IMR-90 (cell line): ENCODE measurements at regions not wholly inside any gene's neighbourhood (a gene's known extent, or its start where the extent isn't known, plus 50 kb on each side); places are given as distances from the start of the nearest gene placed in this dataset.

Source experiments
- ATAC-seq: fragments of 200-7000 bp; cut with Tn5 transposase; 2 replicates; pipeline ENCODE4 v1.9.1; 2020; ENCODE audit warnings: low read depth, mild to moderate bottlenecking, moderate library complexity
- BruUV-seq: library from RNA; stranded (reverse); fragments of 400-500 nt; replicated peaks from 2 replicates; lab custom pipeline; 2021; lab: Mats Ljungman, UMichigan
- CTCF ChIA-PET: fragments of 300-600 bp; formaldehyde crosslinking; extraction: SDS; loops from one replicate; lab custom pipeline; 2021; ENCODE audit warnings: antibody characterized with exemption; lab: Yijun Ruan, JAX
- POLR2A ChIA-PET: fragments of 300-600 bp; sonication (Branson Sonifier 250); formaldehyde crosslinking; loops from one replicate; lab custom pipeline; 2022; ENCODE audit warnings: antibody characterized with exemption; ENCODE audit not compliant: unreplicated experiment; lab: Charles Lee
- DNase-seq: peaks from one replicate; pipeline ENCODE4 v3.0.0; 2013
- H2AFZ ChIP-seq: replicated peaks from 2 replicates; pipeline ENCODE3; 2013; ENCODE audit warnings: low read length, mild to moderate bottlenecking; ENCODE audit not compliant: poor library complexity
- H2AK5ac ChIP-seq: 2 replicates; pipeline ENCODE4 v1.6.1; 2013; ENCODE audit warnings: low read depth, low read length, inconsistent platforms
- H2AK9ac ChIP-seq: replicated peaks from 2 replicates; pipeline ENCODE3; 2013; ENCODE audit warnings: mild to moderate bottlenecking, low read depth, low read length, moderate library complexity; ENCODE audit not compliant: poor library complexity
- H2BK120ac ChIP-seq: 2 replicates; pipeline ENCODE4 v1.6.1; 2013; ENCODE audit warnings: low read depth, low read length, inconsistent platforms
- H2BK15ac ChIP-seq: 3 replicates; pipeline ENCODE4 v1.6.1; 2013; ENCODE audit warnings: low read depth, low read length, inconsistent platforms
- H2BK20ac ChIP-seq: 2 replicates; pipeline ENCODE4 v1.6.1; 2013; ENCODE audit warnings: low read depth, mild to moderate bottlenecking, inconsistent platforms, low read length, moderate library complexity
- H2BK5ac ChIP-seq: 2 replicates; pipeline ENCODE4 v1.6.1; 2013; ENCODE audit warnings: mild to moderate bottlenecking, low read depth, low read length, inconsistent platforms; ENCODE audit not compliant: poor library complexity, severe bottlenecking
- H3K14ac ChIP-seq: replicated peaks from 2 replicates; pipeline ENCODE4 v1.6.1; 2013; ENCODE audit warnings: low read depth, low read length, inconsistent platforms
- H3K18ac ChIP-seq: 2 replicates; pipeline ENCODE4 v1.6.1; 2013; ENCODE audit warnings: low read depth, low read length, control low read depth
- H3K23ac ChIP-seq: 2 replicates; pipeline ENCODE4 v1.6.1; 2013; ENCODE audit warnings: low read depth, low read length, inconsistent platforms
- H3K27ac ChIP-seq: 2 replicates; pipeline ENCODE4 v1.5.1; 2013; ENCODE audit warnings: mild to moderate bottlenecking, control low read depth, low read length; ENCODE audit not compliant: insufficient read depth
- H3K27me3 ChIP-seq: 2 replicates; pipeline ENCODE4 v1.6.1; 2013; ENCODE audit warnings: low read length; ENCODE audit not compliant: control insufficient read depth, insufficient read depth
- H3K36me3 ChIP-seq: 2 replicates; pipeline ENCODE4 v1.6.1; 2013; ENCODE audit warnings: low read length, mixed read lengths; ENCODE audit not compliant: control insufficient read depth, insufficient read depth
- H3K4ac ChIP-seq: 2 replicates; pipeline ENCODE4 v1.6.1; 2013; ENCODE audit warnings: low read depth, low read length, inconsistent platforms
- H3K4me1 ChIP-seq: 2 replicates; pipeline ENCODE4 v1.6.1; 2013; ENCODE audit warnings: low read length, mixed read lengths; ENCODE audit not compliant: control insufficient read depth, insufficient read depth
- H3K4me2 ChIP-seq: 2 replicates; pipeline ENCODE4 v1.6.1; 2013; ENCODE audit warnings: low read depth, mild to moderate bottlenecking, control low read depth, low read length, moderate library complexity
- H3K4me3 ChIP-seq: 2 replicates; pipeline ENCODE4 v1.5.1; 2013; ENCODE audit warnings: low read depth, mild to moderate bottlenecking, control low read depth, low read length, moderate library complexity; ENCODE audit not compliant: insufficient read depth
- H3K56ac ChIP-seq: 2 replicates; pipeline ENCODE4 v1.6.1; 2013; ENCODE audit warnings: low read length, inconsistent platforms; ENCODE audit not compliant: insufficient read depth; ENCODE audit errors: extremely low read depth
- H3K79me1 ChIP-seq, 2 experiments: 2 replicates each; pipeline ENCODE4 v1.6.1; 2013; ENCODE audit warnings: low read length in 2 of 2, inconsistent platforms in 1 of 2, low read depth in 1 of 2
- H3K9ac ChIP-seq: 2 replicates; pipeline ENCODE4 v1.6.1; 2013; ENCODE audit warnings: low read depth, low read length, control low read depth
- H3K9me1 ChIP-seq: 2 replicates; pipeline ENCODE4 v1.6.1; 2013; ENCODE audit warnings: low read length, inconsistent platforms; ENCODE audit not compliant: insufficient read depth
- H3K9me3 ChIP-seq: 2 replicates; pipeline ENCODE4 v1.6.1; 2013; ENCODE audit warnings: low read length; ENCODE audit not compliant: control insufficient read depth, insufficient read depth
- H4K20me1 ChIP-seq: 2 replicates; pipeline ENCODE4 v1.6.1; 2013; ENCODE audit warnings: low read length, inconsistent platforms; ENCODE audit not compliant: insufficient read depth
- H4K5ac ChIP-seq: 2 replicates; pipeline ENCODE4 v1.6.1; 2013; ENCODE audit warnings: mild to moderate bottlenecking, low read depth, low read length, control low read depth
- H4K8ac ChIP-seq, 2 experiments: 2 replicates each; pipeline ENCODE4 v1.6.1; 2013; ENCODE audit warnings: low read depth in 2 of 2, low read length in 2 of 2, control low read depth in 1 of 2, inconsistent platforms in 1 of 2
- H4K91ac ChIP-seq: 2 replicates; pipeline ENCODE4 v1.6.1; 2013; ENCODE audit warnings: low read depth, low read length, inconsistent platforms; ENCODE audit not compliant: insufficient read depth
- CTCF ChIP-seq: conservative IDR thresholded peaks from 2 replicates; pipeline ENCODE4 v1.5.1; 2012; ENCODE audit warnings: mild to moderate bottlenecking, low read depth, low read length, improper control_type of control experiment
- ELK1 ChIP-seq: fragments of 150-350 bp; IDR thresholded peaks from 2 replicates; pipeline ENCODE4 v1.6.1; 2016; ENCODE audit warnings: low read depth, mild to moderate bottlenecking, low read length, moderate library complexity, borderline replicate concordance
- MAZ ChIP-seq: IDR thresholded peaks from 2 replicates; pipeline ENCODE4 v1.6.1; 2012; ENCODE audit warnings: low read depth, mild to moderate bottlenecking, low read length, improper control_type of control experiment, moderate library complexity, borderline replicate concordance
- NFE2L2 ChIP-seq: fragments of 150-350 bp; IDR thresholded peaks from 2 replicates; pipeline ENCODE4 v1.6.1; 2016; ENCODE audit warnings: low read depth, mild to moderate bottlenecking, low read length
- POLR2A ChIP-seq: IDR thresholded peaks from 2 replicates; pipeline ENCODE4 v1.6.1; 2012; ENCODE audit warnings: mild to moderate bottlenecking, low read depth, low read length
- RAD21 ChIP-seq: IDR thresholded peaks from 2 replicates; pipeline ENCODE4 v1.6.1; 2012; ENCODE audit warnings: low read length, improper control_type of control experiment
- SMC3 ChIP-seq: fragments of 150-350 bp; IDR thresholded peaks from 2 replicates; pipeline ENCODE4 v1.6.1; 2016; ENCODE audit warnings: low read depth, mild to moderate bottlenecking, antibody characterized with exemption, low read length, moderate library complexity
- WGBS, 2 experiments: methylation state at CpG; one replicate each; pipeline versions ENCODE4 v1.1.5 to v1.1.7; 2013; ENCODE audit warnings: missing lambda C conversion rate in 2 of 2; ENCODE audit not compliant: insufficient read length in 1 of 2; ENCODE audit errors: extremely low coverage in 2 of 2; 5-methylcytosine and 5-hydroxymethylcytosine counted together
- dilution Hi-C: fragments of 300-500 bp; cut with HindIII; formaldehyde crosslinking; loops from one replicate; pipeline ENCODE4 v1.14.3; 2018; ENCODE audit warnings: low sequenced_read_pairs; ENCODE audit not compliant: unreplicated experiment
- in situ Hi-C: fragments of 300-500 bp; cut with MboI; formaldehyde crosslinking; loops from 3 replicates; pipeline ENCODE4 v1.14.3; 2019; ENCODE audit warnings: low sequenced_read_pairs, inconsistent platforms, mixed read lengths
- intact Hi-C: fragments of 100-400 bp; cut with micrococcal nuclease; formaldehyde crosslinking; loops from 2 replicates; pipeline ENCODE4 v1.10.0; 2022

GRCh38 chr1:98053471-98054366, 132.9 kb upstream of the DPYD start:
- peak overlapping the region; percentile 81 for H2BK20ac ChIP-seq
- H3K9me3 ChIP-seq: no peaks in the 10 kb centered on the region
- peak overlapping the region; percentile 49 for H2AK5ac ChIP-seq
- no peaks in the 10 kb centered on the region for H3K9me1 ChIP-seq
- H4K20me1 ChIP-seq: no peaks in the 10 kb centered on the region
- ChIA-PET CTCF (interaction anchor here (1.0 to 1.4 kb wide), 4 partner anchors 22 to 415 kb away, joined by 3 to 6 read pairs (median 3); no protein-coding TSS in a partner anchor), POLR2A (interaction anchor here (0.6 kb wide), 1 partner anchor 1134 kb away, joined by 5 read pairs; no protein-coding TSS in a partner anchor)
- H3K36me3 ChIP-seq: no peaks in the 10 kb centered on the region
- H3K4ac ChIP-seq: peak overlapping the region; percentile 92
- H3K79me1 ChIP-seq: peaks cover 0 to 4% of the 10 kb centered on the region in 2 experiments; a peak in 1 of 4 replicates
- H2BK5ac ChIP-seq: peak overlapping the region; percentile 29
- WGBS, 2 experiments: 3% methylated on average over 50 of the region's 81 CpGs; no CpG with 5 or more reads in 1 of the 2 experiments
- intact Hi-C loops: loop anchor here (1.0 to 5.0 kb wide), 8 partner anchors 31 to 1816 kb away; partner anchors contain the start of gene PTBP2
- peak overlapping the region; percentile 66 for H4K5ac ChIP-seq
- H2BK15ac ChIP-seq: peak overlapping the region; percentile 35; the same call in 2 of the 3 replicates
- peak overlapping the region; percentile 41 for H3K4me3 ChIP-seq
- DNase-seq (peak; percentile 65), ATAC-seq (peak; percentile 92)
- no peaks in the 10 kb centered on the region for H3K27me3 ChIP-seq
- peak overlapping the region; percentile 92 for H3K23ac ChIP-seq
- H4K8ac ChIP-seq: peak overlapping the region; percentile 96 to 97
- H2AFZ ChIP-seq: peak overlapping the region; percentile 97
- dilution Hi-C loops: no loop called here
- in situ Hi-C loops: loop anchor here (5.0 to 10.0 kb wide), 2 partner anchors 414 to 1089 kb away; no protein-coding TSS in a partner anchor
- no TSS peak for BruUV-seq
- TF ChIP-seq MAZ (peak; percentile 23; the same call in 1 of the 2 replicates), CTCF (peak; percentile 74), SMC3 (peak; percentile 64), NFE2L2 (no peak), ELK1 (no peak), POLR2A (no peak), RAD21 (peak; percentile 70)
- peak overlapping the region; percentile 83 for H3K4me2 ChIP-seq
- H3K14ac ChIP-seq: peak overlapping the region; percentile 96
- H3K9ac ChIP-seq: peak overlapping the region; percentile 65
- peak overlapping the region; percentile 74 for H2AK9ac ChIP-seq
- peaks cover 5% of the 10 kb centered on the region for H3K4me1 ChIP-seq
- H3K18ac ChIP-seq: peak overlapping the region; percentile 70
- peak overlapping the region; percentile 88; the same call in 1 of the 2 replicates for H3K56ac ChIP-seq
- peak overlapping the region; percentile 91 for H2BK120ac ChIP-seq
- peak overlapping the region; percentile 60 for H3K27ac ChIP-seq
- H4K91ac ChIP-seq: peak overlapping the region; percentile 97
